Erythroblast (primary cell): ENCODE measurements at regions not wholly inside any gene's neighbourhood (a gene's known extent, or its start where the extent isn't known, plus 50 kb on each side); places are given as distances from the start of the nearest gene placed in this dataset.

Experiments
- GATA1 ChIP-seq: IDR thresholded peaks from 2 replicates; pipeline ENCODE4 v1.6.1; 2011; ENCODE audit warnings: low read depth, mild to moderate bottlenecking, control low read depth, low read length, moderate library complexity
- POLR2A ChIP-seq: IDR thresholded peaks from 2 replicates; pipeline ENCODE4 v1.6.1; 2011; ENCODE audit warnings: mild to moderate bottlenecking, low read length

DNA sequence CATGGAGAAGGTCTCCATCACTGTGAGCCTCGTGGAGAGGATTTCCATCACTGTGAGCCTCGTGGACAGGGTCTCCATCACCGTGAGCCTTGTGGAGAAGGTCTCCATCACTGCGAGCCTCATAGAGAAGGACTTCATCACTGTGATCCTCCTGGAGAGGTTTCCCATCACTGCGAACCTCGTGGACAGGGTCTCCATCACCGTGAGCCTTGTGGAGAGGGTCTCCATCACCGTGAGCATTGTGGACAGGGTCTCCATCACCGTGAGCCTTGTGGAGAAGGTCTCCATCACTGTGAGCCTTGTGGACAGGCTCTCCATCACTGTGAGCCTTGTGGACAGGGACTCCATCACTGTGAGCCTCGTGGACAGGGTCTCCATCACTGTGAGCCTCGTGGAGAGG lies 140.4 kb downstream of the ERMARD start:
- no peak for TF ChIP-seq POLR2A
- no peak for TF ChIP-seq GATA1
